ENCODE measurements at regions not wholly inside any gene's neighbourhood (a gene's known extent, or its start where the extent isn't known, plus 50 kb on each side); places are given as distances from the start of the nearest gene placed in this dataset.

DNA sequence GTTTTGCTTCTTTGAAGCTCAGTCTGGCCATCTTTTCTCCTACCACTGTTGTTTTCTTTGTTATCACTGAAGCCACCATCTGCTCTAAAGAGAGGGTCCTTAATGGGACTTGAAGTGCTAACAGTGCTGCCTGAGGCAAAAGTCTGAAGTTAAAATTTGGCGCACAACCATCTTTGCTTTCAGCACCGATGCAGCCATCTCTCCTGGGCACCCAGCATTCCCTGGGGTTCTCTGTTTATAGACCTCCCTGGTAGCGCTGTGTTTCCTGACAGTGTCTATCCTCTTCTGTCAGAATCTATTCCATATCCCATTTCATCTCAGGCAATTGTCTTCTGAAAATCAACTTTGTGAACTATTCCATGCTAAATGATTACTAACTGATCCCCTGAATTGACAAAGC is 491.5 kb upstream of the MPDZ start:
- Histone ChIP-seq H2AFZ (ENCODE audit: low read length) (no peak overlapping the region), H3K4ac (ENCODE audit: low read depth, low read length) (no peak overlapping the region), H3T11ph (ENCODE audit: low read length) (no peak overlapping the region), H3K79me1 (ENCODE audit: insufficient read depth, low read depth, low read length, poor library complexity, severe bottlenecking) (no peaks in the 10 kb centered on the region), H4K91ac (ENCODE audit: insufficient read length, low read depth, low read length) (no peak overlapping the region), H3K4me1 (ENCODE audit: insufficient read depth, low read length) (no peaks in the 10 kb centered on the region), H3K9me3 (ENCODE audit: control insufficient read depth, low read depth, low read length) (no peaks in the 10 kb centered on the region), H3K9ac (ENCODE audit: extremely low read depth, insufficient read length, low read length) (no peak overlapping the region), H2AK5ac (ENCODE audit: insufficient read length, low read length) (no peak overlapping the region), H3K27ac (ENCODE audit: insufficient read length, low read depth, low read length) (no peak overlapping the region), H3K27me3 (ENCODE audit: insufficient read depth, low read length) (no peaks in the 10 kb centered on the region), H2BK12ac (ENCODE audit: insufficient read length, low read depth, low read length) (no peak overlapping the region), H3K56ac (ENCODE audit: insufficient read length, low read depth, low read length) (no peak overlapping the region), H3K4me2 (ENCODE audit: insufficient read depth, insufficient read length, low read length) (no peak overlapping the region), H3K23ac (ENCODE audit: insufficient read length, low read depth, low read length) (no peak overlapping the region), H4K8ac (replicated peaks; ENCODE audit: insufficient read length, low read depth, low read length) (no peak overlapping the region), H2BK120ac (ENCODE audit: low read depth, low read length, poor library complexity, severe bottlenecking) (no peak overlapping the region), H2BK15ac (ENCODE audit: low read depth, low read length) (no peak overlapping the region), H3K23me2 (ENCODE audit: insufficient read length, low read depth, low read length, poor library complexity, severe bottlenecking) (no peaks in the 10 kb centered on the region), H3K79me2 (ENCODE audit: insufficient read depth, low read length) (no peaks in the 10 kb centered on the region), H4K20me1 (ENCODE audit: control insufficient read depth, insufficient read depth, insufficient read length) (no peaks in the 10 kb centered on the region), H2BK20ac (ENCODE audit: low read depth, low read length, poor library complexity, severe bottlenecking) (no peak overlapping the region), H3K18ac (ENCODE audit: insufficient read length, low read depth, low read length) (no peak overlapping the region), H3K14ac (ENCODE audit: insufficient read depth, low read length) (no peak overlapping the region), H4K5ac (ENCODE audit: insufficient read length, low read depth, low read length) (no peak overlapping the region), H2BK5ac (ENCODE audit: insufficient read length, low read length) (no peak overlapping the region)
- WGBS (ENCODE audit: extremely low coverage, insufficient read length, low lambda C conversion rate): no CpG with 5 or more reads among the region's 3 CpGs
- no peak overlapping the region for H3K27ac Mint-ChIP-seq
- H3K27me3 Mint-ChIP-seq (ENCODE audit: low read depth): no peaks in the 10 kb centered on the region
- no peak overlapping the region for H3K4me3 Mint-ChIP-seq
- TF ChIP-seq CTCF (conservative IDR thresholded peaks at IDR 0.05): no peak
- no peaks in the 10 kb centered on the region for H3K36me3 Mint-ChIP-seq (ENCODE audit: insufficient read depth in 1 of 3, low read depth in 3 of 3)
- DNase-seq: no peak
- H3K4me1 Mint-ChIP-seq: no peaks in the 10 kb centered on the region
- H3K9me3 Mint-ChIP-seq: no peaks in the 10 kb centered on the region
